Activated naive CD8-positive, alpha-beta T cell treated with anti-CD3 and anti-CD28 coated beads, Interleukin-2, amount 50 U/mL, for 24 hours (primary cell): ENCODE measurements at regions not wholly inside any gene's neighbourhood (a gene's known extent, or its start where the extent isn't known, plus 50 kb on each side); places are given as distances from the start of the nearest gene placed in this dataset.
"Not testable (repeated sequence)": the region's sequence is repeated elsewhere in the genome, so short reads cannot be mapped to it uniquely, and the experiment has no call there.

ENCODE experiments used
- ATAC-seq: fragments of 150-1000 bp; cut with Tn5 transposase; one replicate; pipeline ENCODE4 v1.10.0; 2021
- DNase-seq: peaks from one replicate; pipeline ENCODE4 v3.0.0; 2021
- H3K27ac Mint-ChIP-seq: one replicate; pipeline ENCODE4 v1.8.0; 2021; ENCODE audit warnings: mild to moderate bottlenecking, mixed read lengths
- H3K27me3 Mint-ChIP-seq: one replicate; pipeline ENCODE4 v1.8.0; 2021; ENCODE audit warnings: mixed read lengths
- H3K36me3 Mint-ChIP-seq: one replicate; pipeline ENCODE4 v1.8.0; 2021; ENCODE audit warnings: low read depth, mixed read lengths
- H3K4me1 Mint-ChIP-seq: one replicate; pipeline ENCODE4 v1.8.0; 2021; ENCODE audit warnings: mixed read lengths
- H3K4me3 Mint-ChIP-seq: one replicate; pipeline ENCODE4 v1.8.0; 2021; ENCODE audit warnings: mild to moderate bottlenecking, moderate library complexity, mixed read lengths
- H3K9me3 Mint-ChIP-seq: one replicate; pipeline ENCODE4 v1.8.0; 2021; ENCODE audit warnings: mixed read lengths

- H3K4me3 Mint-ChIP-seq = no peak overlapping the region
- H3K36me3 Mint-ChIP-seq = no peaks in the 10 kb centered on the region
- no peak for ATAC-seq
- no peak overlapping the region for H3K27ac Mint-ChIP-seq
- no peaks in the 10 kb centered on the region for H3K4me1 Mint-ChIP-seq
- H3K9me3 Mint-ChIP-seq = peaks cover 7% of the 10 kb centered on the region
- no peaks in the 10 kb centered on the region for H3K27me3 Mint-ChIP-seq
- DNase-seq = no peak
Measured at GRCh38 chr3:168684519-168684918, 588.8 kb upstream of the GOLIM4 start.

GRCh38 chr3:168678730-168679129 is 583.0 kb upstream of the GOLIM4 start:
- H3K27ac Mint-ChIP-seq = no peak overlapping the region
- H3K27me3 Mint-ChIP-seq = no peaks in the 10 kb centered on the region
- peaks cover 7% of the 10 kb centered on the region for H3K9me3 Mint-ChIP-seq
- ATAC-seq = no peak
- H3K36me3 Mint-ChIP-seq = no peaks in the 10 kb centered on the region
- no peaks in the 10 kb centered on the region for H3K4me1 Mint-ChIP-seq
- DNase-seq = no peak
- no peak overlapping the region for H3K4me3 Mint-ChIP-seq

GRCh38 chr3:168671091-168671490 is 575.4 kb upstream of the GOLIM4 start:
- H3K36me3 Mint-ChIP-seq = no peaks in the 10 kb centered on the region
- H3K4me3 Mint-ChIP-seq = no peak overlapping the region

GRCh38 chr3:168660879-168661657 is 565.3 kb upstream of the GOLIM4 start:
- not testable (repeated sequence) for H3K9me3 Mint-ChIP-seq, H3K36me3 Mint-ChIP-seq, H3K27ac Mint-ChIP-seq, H3K4me1 Mint-ChIP-seq, H3K4me3 Mint-ChIP-seq, H3K27me3 Mint-ChIP-seq, DNase-seq, ATAC-seq

More at GRCh38 chr3:168671091-168671490, 575.4 kb upstream of the GOLIM4 start:
- ATAC-seq (no peak), DNase-seq (no peak)
- no peak overlapping the region for H3K27ac Mint-ChIP-seq
- no peaks in the 10 kb centered on the region for H3K27me3 Mint-ChIP-seq
- H3K4me1 Mint-ChIP-seq = no peaks in the 10 kb centered on the region
- H3K9me3 Mint-ChIP-seq = no peaks in the 10 kb centered on the region

GRCh38 chr3:168659015-168659414 is 563.3 kb upstream of the GOLIM4 start:
- Mint-ChIP-seq H3K4me1 (no peaks in the 10 kb centered on the region), H3K27ac (no peak overlapping the region), H3K27me3 (no peaks in the 10 kb centered on the region), H3K4me3 (no peak overlapping the region), H3K9me3 (no peaks in the 10 kb centered on the region), H3K36me3 (no peaks in the 10 kb centered on the region)
- DNase-seq (no peak), ATAC-seq (no peak)

- H3K4me3 Mint-ChIP-seq = no peak overlapping the region
- H3K9me3 Mint-ChIP-seq = no peaks in the 10 kb centered on the region
Measured at GRCh38 chr3:168655611-168656010, 559.9 kb upstream of the GOLIM4 start.

GRCh38 chr3:168654700-168655099 is 559.0 kb upstream of the GOLIM4 start:
- Mint-ChIP-seq H3K4me1 (no peaks in the 10 kb centered on the region), H3K4me3 (no peak overlapping the region), H3K27me3 (no peaks in the 10 kb centered on the region), H3K9me3 (no peaks in the 10 kb centered on the region), H3K27ac (no peak overlapping the region), H3K36me3 (no peaks in the 10 kb centered on the region)
- ATAC-seq = no peak
- no peak for DNase-seq

More at GRCh38 chr3:168655611-168656010, 559.9 kb upstream of the GOLIM4 start:
- Mint-ChIP-seq H3K36me3 (no peaks in the 10 kb centered on the region), H3K27ac (no peak overlapping the region), H3K27me3 (no peaks in the 10 kb centered on the region), H3K4me1 (no peaks in the 10 kb centered on the region)
- no peak for ATAC-seq
- DNase-seq = no peak

GRCh38 chr3:168653255-168653654 is 557.5 kb upstream of the GOLIM4 start:
- DNase-seq (no peak), ATAC-seq (no peak)
- no peaks in the 10 kb centered on the region for H3K9me3 Mint-ChIP-seq
- H3K27ac Mint-ChIP-seq = no peak overlapping the region
- no peak overlapping the region for H3K4me3 Mint-ChIP-seq
- no peaks in the 10 kb centered on the region for H3K4me1 Mint-ChIP-seq
- no peaks in the 10 kb centered on the region for H3K36me3 Mint-ChIP-seq
- H3K27me3 Mint-ChIP-seq = no peaks in the 10 kb centered on the region

- H3K9me3 Mint-ChIP-seq = no peaks in the 10 kb centered on the region
- H3K4me1 Mint-ChIP-seq = no peaks in the 10 kb centered on the region
- H3K27me3 Mint-ChIP-seq = no peaks in the 10 kb centered on the region
- no peak for ATAC-seq
- H3K27ac Mint-ChIP-seq = no peak overlapping the region
- no peak for DNase-seq
- no peaks in the 10 kb centered on the region for H3K36me3 Mint-ChIP-seq
- H3K4me3 Mint-ChIP-seq = no peak overlapping the region
Measured at GRCh38 chr3:168648321-168648720, 552.6 kb upstream of the GOLIM4 start.

- DNase-seq (no peak), ATAC-seq (no peak)
- Mint-ChIP-seq H3K9me3 (no peaks in the 10 kb centered on the region), H3K4me3 (no peak overlapping the region), H3K27me3 (no peaks in the 10 kb centered on the region), H3K36me3 (no peaks in the 10 kb centered on the region), H3K4me1 (no peaks in the 10 kb centered on the region), H3K27ac (no peak overlapping the region)
Measured at GRCh38 chr3:168647582-168647981, 551.9 kb upstream of the GOLIM4 start.

GRCh38 chr3:168645180-168645579 is 549.5 kb upstream of the GOLIM4 start:
- Mint-ChIP-seq H3K36me3 (no peaks in the 10 kb centered on the region), H3K4me1 (no peaks in the 10 kb centered on the region), H3K9me3 (no peaks in the 10 kb centered on the region), H3K27ac (no peak overlapping the region), H3K27me3 (no peaks in the 10 kb centered on the region), H3K4me3 (no peak overlapping the region)
- DNase-seq (no peak), ATAC-seq (no peak)

- Mint-ChIP-seq H3K36me3 (no peaks in the 10 kb centered on the region), H3K27me3 (no peaks in the 10 kb centered on the region), H3K4me1 (no peaks in the 10 kb centered on the region), H3K9me3 (no peaks in the 10 kb centered on the region), H3K27ac (no peak overlapping the region), H3K4me3 (no peak overlapping the region)
- DNase-seq (no peak), ATAC-seq (no peak)
Measured at GRCh38 chr3:168628549-168628948, 532.8 kb upstream of the GOLIM4 start.

- Mint-ChIP-seq H3K27ac (no peak overlapping the region), H3K4me1 (no peaks in the 10 kb centered on the region), H3K4me3 (no peak overlapping the region), H3K36me3 (no peaks in the 10 kb centered on the region), H3K9me3 (no peaks in the 10 kb centered on the region), H3K27me3 (no peaks in the 10 kb centered on the region)
- ATAC-seq (no peak), DNase-seq (no peak)
Measured at GRCh38 chr3:168625477-168625876, 529.8 kb upstream of the GOLIM4 start.

GRCh38 chr3:168624892-168625448 is 529.2 kb upstream of the GOLIM4 start:
- DNase-seq (no peak), ATAC-seq (no peak)
- H3K9me3 Mint-ChIP-seq = no peaks in the 10 kb centered on the region
- H3K36me3 Mint-ChIP-seq = no peaks in the 10 kb centered on the region
- H3K4me3 Mint-ChIP-seq = no peak overlapping the region
- H3K4me1 Mint-ChIP-seq = no peaks in the 10 kb centered on the region
- H3K27ac Mint-ChIP-seq = no peak overlapping the region
- H3K27me3 Mint-ChIP-seq = no peaks in the 10 kb centered on the region

GRCh38 chr3:168624195-168624594 is 528.5 kb upstream of the GOLIM4 start:
- H3K27me3 Mint-ChIP-seq = no peaks in the 10 kb centered on the region
- no peaks in the 10 kb centered on the region for H3K36me3 Mint-ChIP-seq
- no peaks in the 10 kb centered on the region for H3K4me1 Mint-ChIP-seq
- H3K27ac Mint-ChIP-seq = no peak overlapping the region
- DNase-seq (no peak), ATAC-seq (no peak)
- H3K4me3 Mint-ChIP-seq = no peak overlapping the region
- H3K9me3 Mint-ChIP-seq = no peaks in the 10 kb centered on the region
